ENCODE measurements at regions not wholly inside any gene's neighbourhood (a gene's known extent, or its start where the extent isn't known, plus 50 kb on each side); places are given as distances from the start of the nearest gene placed in this dataset.

GRCh38 chr12:38144601-38145436 lies 171.8 kb upstream of the ALG10B start:
- no peaks in the 10 kb centered on the region for H3K4me1 Mint-ChIP-seq
- no peaks in the 10 kb centered on the region for H3K27me3 Mint-ChIP-seq
- POLR2A ChIA-PET: no interaction called here
- no peaks in the 10 kb centered on the region for H3K36me3 Mint-ChIP-seq (ENCODE audit: low read depth)
- CTCF ChIA-PET: no interaction called here
- H3K27ac Mint-ChIP-seq: no peak overlapping the region
- no peak for DNase-seq
- H3K4me3 Mint-ChIP-seq: no peak overlapping the region
- peaks cover 6% of the 10 kb centered on the region for H3K9me3 Mint-ChIP-seq

- DNase-seq: no peak
- Mint-ChIP-seq H3K4me3 (no peak overlapping the region), H3K36me3 (ENCODE audit: low read depth) (no peaks in the 10 kb centered on the region), H3K4me1 (no peaks in the 10 kb centered on the region), H3K27me3 (no peaks in the 10 kb centered on the region), H3K27ac (no peak overlapping the region), H3K9me3 (peaks cover 9% of the 10 kb centered on the region)
- CTCF ChIA-PET: no interaction called here
- POLR2A ChIA-PET: no interaction called here
Observed at GRCh38 chr12:38149395-38150073, 167.0 kb upstream of the ALG10B start.

GRCh38 chr12:38151991-38152700 lies 164.4 kb upstream of the ALG10B start:
- no peak overlapping the region for H3K4me3 Mint-ChIP-seq
- no peaks in the 10 kb centered on the region for H3K36me3 Mint-ChIP-seq (ENCODE audit: low read depth)
- H3K4me1 Mint-ChIP-seq: no peaks in the 10 kb centered on the region
- no peak for DNase-seq
- POLR2A ChIA-PET: no interaction called here
- H3K27ac Mint-ChIP-seq: no peak overlapping the region
- H3K27me3 Mint-ChIP-seq: no peaks in the 10 kb centered on the region
- peaks cover 9% of the 10 kb centered on the region for H3K9me3 Mint-ChIP-seq
- CTCF ChIA-PET: no interaction called here

GRCh38 chr12:38152816-38153736 lies 163.5 kb upstream of the ALG10B start:
- Mint-ChIP-seq H3K4me3 (no peak overlapping the region), H3K27me3 (no peaks in the 10 kb centered on the region), H3K36me3 (ENCODE audit: low read depth) (no peaks in the 10 kb centered on the region), H3K4me1 (no peaks in the 10 kb centered on the region), H3K9me3 (peaks cover 9% of the 10 kb centered on the region), H3K27ac (no peak overlapping the region)
- POLR2A ChIA-PET: no interaction called here
- no peak for DNase-seq
- CTCF ChIA-PET: no interaction called here

DNA sequence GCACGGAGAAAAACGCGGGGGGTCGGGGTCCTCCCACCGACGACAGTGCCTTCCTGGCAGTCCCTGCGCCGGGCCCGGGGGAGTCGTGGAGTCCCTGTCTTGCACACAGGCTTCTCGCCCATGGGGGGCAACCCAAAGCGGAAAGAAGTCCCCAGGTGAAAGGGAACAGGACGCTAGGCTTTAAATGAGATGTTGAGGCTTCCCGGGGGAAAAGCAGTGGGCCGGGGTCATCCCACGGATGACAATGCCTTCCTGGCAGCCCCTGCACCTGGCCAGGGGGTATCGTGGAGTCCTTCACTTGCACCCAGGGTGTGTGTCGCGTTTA lies 162.9 kb upstream of the ALG10B start:
- Mint-ChIP-seq H3K9me3 (peaks cover 5% of the 10 kb centered on the region), H3K36me3 (ENCODE audit: low read depth) (no peaks in the 10 kb centered on the region), H3K27me3 (no peaks in the 10 kb centered on the region), H3K4me1 (no peaks in the 10 kb centered on the region), H3K4me3 (no peak overlapping the region), H3K27ac (no peak overlapping the region)
- DNase-seq: no peak
- ChIA-PET POLR2A (no interaction called here), CTCF (no interaction called here)

- ChIA-PET CTCF (no interaction called here), POLR2A (no interaction called here)
- Mint-ChIP-seq H3K36me3 (ENCODE audit: low read depth) (no peaks in the 10 kb centered on the region), H3K4me1 (no peaks in the 10 kb centered on the region), H3K4me3 (no peak overlapping the region), H3K27me3 (no peaks in the 10 kb centered on the region), H3K27ac (no peak overlapping the region), H3K9me3 (peaks cover 3% of the 10 kb centered on the region)
- no peak for DNase-seq
Observed at GRCh38 chr12:38154096-38155019, 162.2 kb upstream of the ALG10B start.

GRCh38 chr12:38155020-38155395 lies 161.6 kb upstream of the ALG10B start:
- no peaks in the 10 kb centered on the region for H3K27me3 Mint-ChIP-seq
- H3K36me3 Mint-ChIP-seq (ENCODE audit: low read depth): no peaks in the 10 kb centered on the region
- DNase-seq: no peak
- POLR2A ChIA-PET: no interaction called here
- H3K4me1 Mint-ChIP-seq: no peaks in the 10 kb centered on the region
- no peak overlapping the region for H3K27ac Mint-ChIP-seq
- H3K9me3 Mint-ChIP-seq: peaks cover 3% of the 10 kb centered on the region
- CTCF ChIA-PET: no interaction called here
- no peak overlapping the region for H3K4me3 Mint-ChIP-seq

- no peak for DNase-seq
- Mint-ChIP-seq H3K4me3 (no peak overlapping the region), H3K9me3 (peaks cover 3% of the 10 kb centered on the region), H3K4me1 (no peaks in the 10 kb centered on the region), H3K36me3 (ENCODE audit: low read depth) (no peaks in the 10 kb centered on the region), H3K27ac (no peak overlapping the region), H3K27me3 (no peaks in the 10 kb centered on the region)
- ChIA-PET POLR2A (no interaction called here), CTCF (no interaction called here)
Observed at GRCh38 chr12:38155526-38156496, 160.8 kb upstream of the ALG10B start.

GRCh38 chr12:38156497-38157245 lies 159.9 kb upstream of the ALG10B start:
- no peak for DNase-seq
- CTCF ChIA-PET: no interaction called here
- no peak overlapping the region for H3K4me3 Mint-ChIP-seq
- no peak overlapping the region for H3K27ac Mint-ChIP-seq
- no peaks in the 10 kb centered on the region for H3K9me3 Mint-ChIP-seq
- no peaks in the 10 kb centered on the region for H3K36me3 Mint-ChIP-seq (ENCODE audit: low read depth)
- no peaks in the 10 kb centered on the region for H3K27me3 Mint-ChIP-seq
- H3K4me1 Mint-ChIP-seq: no peaks in the 10 kb centered on the region
- POLR2A ChIA-PET: no interaction called here

DNA sequence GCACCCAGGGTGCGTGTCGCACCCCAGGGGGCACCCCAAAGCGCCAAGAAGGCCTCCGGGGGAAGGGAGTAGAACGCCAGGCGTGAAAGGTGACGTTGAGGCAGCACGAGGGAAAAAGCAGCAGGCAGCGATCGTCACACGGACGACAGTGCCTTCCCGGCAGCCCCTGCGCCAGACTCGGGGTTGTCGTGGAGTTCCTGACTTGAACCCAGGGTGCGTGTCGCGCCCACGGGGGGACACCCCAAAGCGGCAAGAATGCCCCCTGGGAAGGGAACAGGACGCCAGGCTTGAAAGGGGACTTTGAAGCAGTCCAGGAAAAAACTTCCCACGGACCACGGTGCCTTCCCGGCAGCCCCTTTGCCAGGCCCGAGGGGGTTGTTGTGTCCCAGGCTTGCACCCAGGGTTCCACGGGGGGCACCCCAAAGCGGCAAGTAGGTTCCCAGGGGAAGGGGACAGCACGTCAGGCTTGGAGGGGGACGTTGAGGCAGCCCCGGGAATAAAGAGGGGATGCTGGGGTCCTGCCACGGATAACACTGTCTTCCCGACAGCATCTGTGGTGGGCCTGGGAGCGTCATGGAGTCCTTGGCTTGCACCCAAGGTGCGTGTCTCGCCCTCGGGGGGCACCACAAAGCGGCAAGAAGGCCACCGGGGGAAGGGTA lies 159.2 kb upstream of the ALG10B start:
- H3K9me3 Mint-ChIP-seq: peaks cover 5% of the 10 kb centered on the region
- no peak overlapping the region for H3K4me3 Mint-ChIP-seq
- no peaks in the 10 kb centered on the region for H3K36me3 Mint-ChIP-seq (ENCODE audit: low read depth)
- CTCF ChIA-PET: no interaction called here
- H3K27me3 Mint-ChIP-seq: no peaks in the 10 kb centered on the region
- no peak for DNase-seq
- POLR2A ChIA-PET: no interaction called here
- H3K4me1 Mint-ChIP-seq: no peaks in the 10 kb centered on the region
- no peak overlapping the region for H3K27ac Mint-ChIP-seq
